NCI-H2196 (cell line): ENCODE measurements at regions not wholly inside any gene's neighbourhood (a gene's known extent, or its start where the extent isn't known, plus 50 kb on each side); places are given as distances from the start of the nearest gene placed in this dataset.

Source experiments
- DNase-seq: peaks from one replicate; lab custom pipeline; 2025; ENCODE audit not compliant: unreplicated experiment; lab: John Stamatoyannopoulos, UW

- DNase-seq = no peak
These were observed 75.4 kb upstream of the SYT13 start for GRCh38 chr11:45361551-45361950.

GRCh38 chr11:45355706-45356041 lies 69.5 kb upstream of the SYT13 start:
- DNase-seq = no peak

- DNase-seq = peak; percentile 83
These were observed 69.0 kb upstream of the SYT13 start for GRCh38 chr11:45354976-45355705.

DNA sequence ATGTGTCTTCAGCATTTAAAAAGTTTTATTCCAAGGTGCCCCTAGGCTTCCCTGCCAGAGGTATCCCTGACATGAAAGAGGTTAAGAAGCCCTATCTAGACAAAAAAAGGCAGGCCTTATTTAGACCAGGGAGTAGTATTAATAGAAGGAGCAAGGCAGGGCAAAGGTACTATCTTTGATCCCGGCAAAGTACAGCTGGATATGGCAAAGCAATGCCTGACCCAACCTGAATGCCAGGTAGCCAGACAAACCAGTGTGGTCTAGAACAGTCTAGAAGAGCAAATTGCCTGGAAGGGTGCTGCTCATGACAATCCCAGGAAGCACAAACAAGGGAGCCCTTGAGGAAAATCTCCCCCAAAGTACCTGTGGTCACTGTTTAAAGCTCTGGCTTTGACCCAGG lies 62.6 kb upstream of the SYT13 start:
- no peak for DNase-seq

DNA sequence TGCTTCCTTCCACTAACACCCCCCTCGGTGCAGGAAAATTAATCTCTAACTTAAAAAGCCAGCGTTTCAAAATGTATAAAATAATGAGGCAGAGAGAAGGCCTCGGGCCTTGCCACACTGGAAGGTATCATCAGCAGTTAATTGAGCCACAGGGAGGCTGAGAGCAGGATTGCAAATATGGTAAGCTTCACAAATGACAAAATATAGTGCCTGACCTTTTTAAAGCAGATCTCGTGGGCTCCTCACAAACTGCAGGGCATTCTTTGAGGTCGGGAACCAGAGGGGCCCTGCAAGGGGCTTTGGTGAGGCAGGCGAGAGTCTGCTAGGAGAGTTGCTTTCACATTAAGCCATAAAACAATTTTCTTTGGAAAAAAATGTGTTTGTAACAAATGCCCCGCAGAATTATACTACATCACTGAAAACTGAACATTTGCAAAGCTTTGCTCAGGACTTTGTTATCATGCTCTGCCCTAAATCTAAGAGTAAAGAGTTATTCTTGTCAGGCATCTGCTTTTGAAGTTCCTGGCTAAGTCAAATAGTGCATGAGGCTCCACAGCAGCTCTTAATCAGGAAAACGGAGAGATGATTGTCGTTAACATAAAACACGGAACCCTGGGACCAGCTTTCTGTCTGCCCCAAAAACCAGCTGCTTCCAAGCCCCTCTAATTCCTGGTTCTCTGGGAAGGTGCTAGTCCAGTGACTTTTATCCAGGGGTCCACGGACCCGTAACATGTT lies 61.4 kb upstream of the SYT13 start:
- DNase-seq = no peak

- no peak for DNase-seq
These were observed 59.4 kb upstream of the SYT13 start for GRCh38 chr11:45345491-45345890.

DNA sequence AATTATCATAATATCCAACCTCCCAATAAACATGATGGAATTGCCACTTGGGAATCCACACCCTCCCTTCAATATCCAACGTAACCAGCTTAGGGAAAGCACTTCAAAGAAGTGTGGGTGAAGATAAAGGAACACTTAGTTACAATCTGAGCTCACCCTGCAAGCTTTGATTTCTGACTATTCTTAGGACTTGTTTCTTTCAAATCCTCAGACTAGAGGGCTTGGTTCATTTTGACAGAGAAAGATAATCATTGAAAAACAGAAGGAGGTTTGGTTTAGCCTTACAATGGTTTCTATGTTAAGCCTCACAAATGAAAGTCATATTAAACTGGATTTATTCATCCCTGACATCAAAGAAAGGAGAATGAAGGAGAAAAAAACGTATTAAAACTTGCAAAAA lies 57.9 kb upstream of the SYT13 start:
- no peak for DNase-seq

- DNase-seq = no peak
These were observed 57.3 kb upstream of the SYT13 start for GRCh38 chr11:45343444-45343843.

- DNase-seq = no peak
These were observed 55.2 kb upstream of the SYT13 start for GRCh38 chr11:45341372-45341771.

DNA sequence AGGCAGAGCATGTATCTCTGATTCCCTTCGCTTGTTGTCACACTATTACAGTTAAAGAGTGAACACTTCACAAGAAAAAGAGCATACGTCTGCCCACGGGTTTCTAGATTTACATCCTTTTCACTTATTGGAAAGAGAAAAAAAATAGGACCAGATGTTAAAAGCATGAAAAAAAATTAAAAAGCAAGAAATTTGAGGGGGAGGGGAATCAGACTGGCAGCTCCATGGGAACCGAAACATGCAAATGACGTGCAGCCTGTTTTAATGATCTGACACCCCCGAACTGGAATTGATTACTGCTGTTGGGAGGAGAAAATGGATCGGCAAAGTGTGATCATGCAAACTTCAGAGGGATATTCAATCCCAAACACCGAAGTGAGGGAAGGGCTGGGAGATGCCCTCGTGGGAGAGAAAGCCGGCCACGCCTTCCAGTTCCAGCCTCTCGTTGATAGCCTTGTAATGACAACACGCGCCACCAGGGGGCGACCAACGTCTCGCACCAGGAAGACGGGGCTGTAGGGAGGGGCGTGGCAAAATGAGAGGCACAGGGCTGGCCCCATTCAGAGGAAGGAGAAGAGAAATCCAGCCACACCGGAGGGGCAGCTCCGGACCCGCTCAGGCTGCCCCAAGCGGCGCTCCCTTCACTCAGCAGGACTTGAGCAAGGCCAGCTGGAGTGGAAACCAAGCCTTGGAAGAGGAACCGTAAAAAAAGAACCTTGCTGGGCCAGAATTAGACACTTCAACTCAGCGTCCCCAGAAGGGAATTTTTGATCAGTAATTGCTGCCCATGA lies 53.8 kb upstream of the SYT13 start:
- DNase-seq = peak; percentile 87

DNA sequence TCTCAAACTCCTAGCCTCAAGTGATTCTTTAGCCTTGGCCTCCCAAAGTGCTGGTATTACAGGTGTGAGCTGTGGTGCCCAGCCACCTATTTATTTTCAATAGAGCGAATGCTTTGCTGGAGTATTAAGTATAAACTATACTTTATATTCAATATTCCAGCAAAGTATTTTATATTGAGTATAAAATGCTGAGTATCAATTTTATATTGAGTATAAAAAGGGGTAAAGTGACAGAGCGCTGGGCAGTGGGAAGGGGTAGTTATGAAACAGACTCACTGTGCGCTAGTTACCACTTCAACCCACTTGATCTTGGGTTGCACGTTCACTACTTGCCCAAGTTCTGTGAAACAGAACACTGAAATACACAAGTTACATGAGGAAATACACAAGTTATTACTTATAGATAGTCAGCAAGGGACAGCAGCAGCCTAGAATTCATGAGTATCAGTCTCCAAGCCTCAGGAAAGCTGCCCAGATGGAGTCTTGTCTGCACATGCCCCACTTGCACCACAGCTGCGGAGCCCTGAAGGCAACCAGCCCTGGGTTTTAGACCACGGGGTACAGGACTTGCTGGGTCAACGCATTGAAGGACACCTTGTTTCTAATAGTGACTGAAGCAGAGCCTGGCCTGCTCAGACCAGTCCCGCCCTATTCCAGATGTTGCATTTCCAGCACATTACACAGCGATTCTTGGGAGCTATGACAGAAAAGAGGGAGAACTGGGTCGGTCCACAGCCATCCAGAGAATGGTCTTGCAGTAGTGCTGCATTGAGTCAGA lies 51.6 kb upstream of the SYT13 start:
- no peak for DNase-seq

- no peak for DNase-seq
These were observed 50.0 kb upstream of the SYT13 start for GRCh38 chr11:45336136-45336535.
